ENCODE measurements at regions not wholly inside any gene's neighbourhood (a gene's known extent, or its start where the extent isn't known, plus 50 kb on each side); places are given as distances from the start of the nearest gene placed in this dataset.
"Not testable (repeated sequence)": the region's sequence is repeated elsewhere in the genome, so short reads cannot be mapped to it uniquely, and the experiment has no call there.

DNA sequence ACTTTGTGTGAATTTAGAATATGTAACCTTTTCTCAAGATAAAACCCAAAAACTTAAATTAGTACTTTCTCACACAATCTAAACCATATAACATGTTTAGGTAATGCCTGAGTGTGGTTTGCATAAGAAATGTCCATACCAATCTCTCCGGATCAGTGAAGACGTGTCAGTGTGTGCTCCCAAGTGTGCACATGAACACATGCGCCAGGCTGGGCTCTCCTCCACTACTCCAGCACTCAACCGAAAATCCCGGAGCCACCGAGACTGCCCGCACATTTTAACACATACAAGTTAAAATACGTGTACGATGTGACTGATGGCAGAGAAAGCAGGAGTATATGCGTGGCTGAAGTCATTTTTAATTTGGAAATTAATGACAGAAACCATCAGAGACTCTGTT is 658.4 kb downstream of the EFNA5 start:
- Histone ChIP-seq H3K4me1 (ENCODE audit: control insufficient read depth in 1 of 2, extremely low read depth in 1 of 2, insufficient read depth in 2 of 2, low read length in 2 of 2) (no peaks in the 10 kb centered on the region), H3K4me3 (ENCODE audit: control insufficient read depth in 1 of 2, extremely low read depth in 1 of 2, low read length in 1 of 2) (no peak overlapping the region), H3K9me3 (no peaks in the 10 kb centered on the region), H3K27ac (ENCODE audit: low read length) (no peak overlapping the region), H3K27me3 (replicated peaks in 1 of 2; ENCODE audit: control insufficient read depth in 2 of 2, extremely low read depth in 1 of 2, insufficient read depth in 2 of 2, low read length in 1 of 2) (no peaks in the 10 kb centered on the region), H3K36me3 (ENCODE audit: control insufficient read depth in 2 of 2, extremely low read depth in 1 of 2, insufficient read depth in 1 of 2, low read length in 1 of 2) (no peaks in the 10 kb centered on the region)
- Mint-ChIP-seq H3K36me3 (no peaks in the 10 kb centered on the region), H3K27me3 (no peaks in the 10 kb centered on the region), H3K4me3 (no peak overlapping the region), H3K27ac (no peak overlapping the region), H3K9me3 (peaks cover 0 to 6% (median 4%) of the 10 kb centered on the region in 3 donors), H3K4me1 (no peaks in the 10 kb centered on the region)
- ChIA-PET POLR2A (no interaction called here), CTCF (interaction anchor here in 1 of 2 donors (0.9 kb wide), 1 partner anchor 262 kb away, joined by 3 read pairs; no protein-coding TSS in a partner anchor)
- ATAC-seq (replicated peaks in 1 of 4): no peak
- whole genome bisulfite sequencing (ENCODE audit: insufficient coverage): 100% methylated on average over 2 of the region's 10 CpGs
- DNase-seq: no peak

DNA sequence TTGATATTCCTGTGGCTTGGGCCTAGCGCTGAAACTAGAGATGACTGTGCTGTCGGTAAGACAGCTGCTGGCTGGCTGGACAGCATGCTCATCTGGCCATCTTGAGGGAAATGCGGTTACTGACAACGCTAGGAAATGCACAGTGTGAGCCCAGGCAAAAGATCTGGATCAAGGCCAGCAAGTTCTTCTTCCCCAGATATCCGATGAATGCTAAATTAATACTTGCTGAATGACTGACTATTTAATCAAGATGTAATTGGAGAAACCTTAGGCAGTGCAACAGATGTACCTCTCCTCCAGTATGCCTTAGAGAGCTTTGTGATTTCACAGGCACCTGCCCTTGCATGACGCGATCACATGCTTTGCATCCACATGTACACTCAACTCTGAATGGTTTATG is 659.1 kb downstream of the EFNA5 start:
- CTCF ChIA-PET: no interaction called here
- Histone ChIP-seq H3K27me3 (replicated peaks in 1 of 2; ENCODE audit: control insufficient read depth in 2 of 2, extremely low read depth in 1 of 2, insufficient read depth in 2 of 2, low read length in 1 of 2) (no peaks in the 10 kb centered on the region), H3K4me3 (ENCODE audit: control insufficient read depth in 1 of 2, extremely low read depth in 1 of 2, low read length in 1 of 2) (no peak overlapping the region), H3K4me1 (ENCODE audit: control insufficient read depth in 1 of 2, extremely low read depth in 1 of 2, insufficient read depth in 2 of 2, low read length in 2 of 2) (no peaks in the 10 kb centered on the region), H3K36me3 (ENCODE audit: control insufficient read depth in 2 of 2, extremely low read depth in 1 of 2, insufficient read depth in 1 of 2, low read length in 1 of 2) (no peaks in the 10 kb centered on the region), H3K9me3 (no peaks in the 10 kb centered on the region), H3K27ac (ENCODE audit: low read length) (no peak overlapping the region)
- DNase-seq (no peak), ATAC-seq (replicated peaks in 1 of 4) (no peak)
- no peaks in the 10 kb centered on the region for H3K4me1 Mint-ChIP-seq
- H3K27me3 Mint-ChIP-seq: no peaks in the 10 kb centered on the region
- H3K9me3 Mint-ChIP-seq: peaks cover 0 to 6% (median 4%) of the 10 kb centered on the region in 3 donors
- no peak overlapping the region for H3K27ac Mint-ChIP-seq
- WGBS (ENCODE audit: insufficient coverage): 98% methylated on average over 5 of the region's 7 CpGs
- H3K4me3 Mint-ChIP-seq: no peak overlapping the region
- POLR2A ChIA-PET: no interaction called here
- H3K36me3 Mint-ChIP-seq: no peaks in the 10 kb centered on the region

DNA sequence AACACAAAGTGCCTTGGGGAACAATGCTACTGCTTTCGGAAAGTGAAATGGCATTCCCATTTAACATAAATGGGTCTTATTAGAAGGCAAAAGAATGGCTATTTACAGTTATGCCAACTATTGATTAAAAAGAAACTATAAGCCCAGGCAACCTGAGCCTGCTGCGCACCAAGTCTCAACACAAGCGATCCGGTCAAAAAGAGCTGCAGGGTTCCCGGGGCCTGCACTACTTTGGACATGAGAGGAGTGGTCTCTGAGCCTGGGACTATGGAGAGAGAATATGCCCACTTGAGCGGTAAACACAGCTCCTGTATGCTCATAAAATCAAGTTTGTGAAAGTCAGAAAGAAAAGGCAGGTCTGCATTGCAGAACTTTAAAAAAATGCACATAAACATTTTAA is 660.7 kb downstream of the EFNA5 start:
- no peaks in the 10 kb centered on the region for H3K36me3 Mint-ChIP-seq
- H3K4me3 Mint-ChIP-seq: no peak overlapping the region
- Histone ChIP-seq H3K27me3 (replicated peaks in 1 of 2; ENCODE audit: control insufficient read depth in 2 of 2, extremely low read depth in 1 of 2, insufficient read depth in 2 of 2, low read length in 1 of 2) (no peaks in the 10 kb centered on the region), H3K27ac (ENCODE audit: low read length) (no peak overlapping the region), H3K4me1 (ENCODE audit: control insufficient read depth in 1 of 2, extremely low read depth in 1 of 2, insufficient read depth in 2 of 2, low read length in 2 of 2) (no peaks in the 10 kb centered on the region), H3K4me3 (ENCODE audit: control insufficient read depth in 1 of 2, extremely low read depth in 1 of 2, low read length in 1 of 2) (no peak overlapping the region), H3K9me3 (no peaks in the 10 kb centered on the region), H3K36me3 (ENCODE audit: control insufficient read depth in 2 of 2, extremely low read depth in 1 of 2, insufficient read depth in 1 of 2, low read length in 1 of 2) (no peaks in the 10 kb centered on the region)
- POLR2A ChIA-PET: no interaction called here
- no peak for DNase-seq
- ATAC-seq (replicated peaks in 1 of 4): no peak
- no peaks in the 10 kb centered on the region for H3K4me1 Mint-ChIP-seq
- peaks cover 0 to 6% (median 4%) of the 10 kb centered on the region in 3 donors for H3K9me3 Mint-ChIP-seq
- H3K27me3 Mint-ChIP-seq: no peaks in the 10 kb centered on the region
- no peak overlapping the region for H3K27ac Mint-ChIP-seq
- CTCF ChIA-PET: no interaction called here
- WGBS (ENCODE audit: insufficient coverage): 100% methylated on average over 2 of the region's 6 CpGs

DNA sequence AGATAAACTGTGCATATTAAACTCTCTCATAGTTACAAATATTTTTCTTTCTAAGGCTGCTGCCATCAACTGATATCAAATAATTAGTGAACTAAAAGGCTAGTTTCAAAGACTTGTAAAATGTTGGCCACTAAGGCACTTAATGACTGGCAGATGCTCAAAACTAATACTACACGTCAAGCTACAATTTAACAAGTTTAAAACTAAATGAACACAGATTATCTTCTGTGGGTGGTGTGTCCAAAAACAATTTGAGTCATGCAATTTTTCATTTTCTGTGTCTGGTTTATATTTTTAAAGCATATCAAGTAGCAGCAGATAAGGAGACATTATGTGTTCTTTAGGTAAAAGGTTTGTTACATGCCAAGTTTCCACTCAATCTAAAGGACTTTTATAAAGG is 665.1 kb downstream of the EFNA5 start:
- H3K27me3 ChIP-seq (replicated peaks in 1 of 2; ENCODE audit: control insufficient read depth in 2 of 2, extremely low read depth in 1 of 2, insufficient read depth in 2 of 2, low read length in 1 of 2): peaks cover 0 to 2% of the 10 kb centered on the region in 2 experiments
- DNase-seq (no peak), ATAC-seq (replicated peaks in 1 of 4) (no peak)
- H3K4me1 ChIP-seq (ENCODE audit: control insufficient read depth in 1 of 2, extremely low read depth in 1 of 2, insufficient read depth in 2 of 2, low read length in 2 of 2): no peaks in the 10 kb centered on the region
- no peak overlapping the region for H3K27ac ChIP-seq (ENCODE audit: low read length)
- peaks cover 2% of the 10 kb centered on the region for H3K9me3 ChIP-seq
- Mint-ChIP-seq H3K4me1 (no peaks in the 10 kb centered on the region), H3K4me3 (no peak overlapping the region), H3K9me3 (peaks cover 0 to 2% (median 0%) of the 10 kb centered on the region in 3 donors), H3K27ac (no peak overlapping the region), H3K27me3 (no peaks in the 10 kb centered on the region), H3K36me3 (no peaks in the 10 kb centered on the region)
- no CpG with 5 or more reads among the region's 1 CpG for WGBS (ENCODE audit: insufficient coverage)
- no peaks in the 10 kb centered on the region for H3K36me3 ChIP-seq (ENCODE audit: control insufficient read depth in 2 of 2, extremely low read depth in 1 of 2, insufficient read depth in 1 of 2, low read length in 1 of 2)
- ChIA-PET CTCF (no interaction called here), POLR2A (no interaction called here)
- no peak overlapping the region for H3K4me3 ChIP-seq (ENCODE audit: control insufficient read depth in 1 of 2, extremely low read depth in 1 of 2, low read length in 1 of 2)

DNA sequence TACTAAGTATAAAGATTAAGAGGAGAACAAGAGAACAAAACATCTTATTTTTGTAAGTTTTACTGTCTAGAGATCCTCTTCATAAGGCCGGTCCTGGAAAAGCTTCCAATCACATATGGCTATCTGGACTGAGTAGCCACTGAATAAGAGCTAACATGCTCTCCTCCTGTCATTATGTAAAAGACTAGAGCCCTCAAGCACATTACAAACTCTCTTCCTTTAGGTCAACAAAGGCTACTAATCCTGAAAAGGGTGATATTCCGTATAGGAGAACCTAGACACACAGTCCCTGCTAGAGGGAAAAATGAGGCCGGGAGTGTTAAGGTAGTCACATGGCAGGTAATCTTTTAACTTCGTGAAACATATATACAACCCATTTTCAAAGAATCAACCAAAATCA is 665.6 kb downstream of the EFNA5 start:
- no peak overlapping the region for H3K4me3 Mint-ChIP-seq
- no peaks in the 10 kb centered on the region for H3K9me3 Mint-ChIP-seq
- H3K4me1 Mint-ChIP-seq: no peaks in the 10 kb centered on the region
- peaks cover 0 to 3% of the 10 kb centered on the region in 2 experiments for H3K27me3 ChIP-seq (replicated peaks in 1 of 2; ENCODE audit: control insufficient read depth in 2 of 2, extremely low read depth in 1 of 2, insufficient read depth in 2 of 2, low read length in 1 of 2)
- peaks cover 2% of the 10 kb centered on the region for H3K9me3 ChIP-seq
- WGBS (ENCODE audit: insufficient coverage): 80% methylated on average over 1 of the region's 4 CpGs
- H3K4me1 ChIP-seq (ENCODE audit: control insufficient read depth in 1 of 2, extremely low read depth in 1 of 2, insufficient read depth in 2 of 2, low read length in 2 of 2): no peaks in the 10 kb centered on the region
- H3K27ac ChIP-seq (ENCODE audit: low read length): no peak overlapping the region
- CTCF ChIA-PET: no interaction called here
- H3K27me3 Mint-ChIP-seq: no peaks in the 10 kb centered on the region
- no peak overlapping the region for H3K4me3 ChIP-seq (ENCODE audit: control insufficient read depth in 1 of 2, extremely low read depth in 1 of 2, low read length in 1 of 2)
- POLR2A ChIA-PET: no interaction called here
- no peaks in the 10 kb centered on the region for H3K36me3 ChIP-seq (ENCODE audit: control insufficient read depth in 2 of 2, extremely low read depth in 1 of 2, insufficient read depth in 1 of 2, low read length in 1 of 2)
- no peaks in the 10 kb centered on the region for H3K36me3 Mint-ChIP-seq
- ATAC-seq (replicated peaks in 1 of 4) (no peak), DNase-seq (no peak)
- H3K27ac Mint-ChIP-seq: no peak overlapping the region

DNA sequence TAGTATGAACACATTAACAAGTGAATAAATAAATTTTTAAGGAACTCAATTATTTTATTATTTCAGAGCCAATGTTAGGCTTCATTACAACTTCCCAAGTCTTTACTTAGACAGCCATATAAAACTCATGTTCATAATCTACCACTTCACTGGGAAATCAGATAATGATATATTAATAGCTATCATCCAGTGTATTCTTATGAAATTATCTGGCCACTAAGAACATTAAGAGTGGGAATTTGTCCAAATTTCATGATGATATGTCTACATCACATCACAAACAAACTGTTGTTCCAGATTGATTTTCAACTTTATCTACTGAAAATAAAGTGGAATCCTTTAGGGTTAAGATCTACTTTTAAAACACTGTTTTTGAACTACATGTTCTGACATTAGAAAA is 668.6 kb downstream of the EFNA5 start:
- Mint-ChIP-seq H3K4me1 (no peaks in the 10 kb centered on the region), H3K36me3 (no peaks in the 10 kb centered on the region), H3K9me3 (peaks cover 5 to 12% (median 6%) of the 10 kb centered on the region in 3 donors), H3K4me3 (no peak overlapping the region), H3K27me3 (no peaks in the 10 kb centered on the region), H3K27ac (no peak overlapping the region)
- ChIA-PET POLR2A (no interaction called here), CTCF (no interaction called here)
- Histone ChIP-seq H3K9me3 (peaks cover 2% of the 10 kb centered on the region), H3K36me3 (ENCODE audit: control insufficient read depth in 2 of 2, extremely low read depth in 1 of 2, insufficient read depth in 1 of 2, low read length in 1 of 2) (no peaks in the 10 kb centered on the region), H3K4me1 (ENCODE audit: control insufficient read depth in 1 of 2, extremely low read depth in 1 of 2, insufficient read depth in 2 of 2, low read length in 2 of 2) (no peaks in the 10 kb centered on the region), H3K27ac (ENCODE audit: low read length) (no peak overlapping the region), H3K4me3 (ENCODE audit: control insufficient read depth in 1 of 2, extremely low read depth in 1 of 2, low read length in 1 of 2) (no peak overlapping the region), H3K27me3 (replicated peaks in 1 of 2; ENCODE audit: control insufficient read depth in 2 of 2, extremely low read depth in 1 of 2, insufficient read depth in 2 of 2, low read length in 1 of 2) (peaks cover 0 to 9% of the 10 kb centered on the region in 2 experiments)
- no peak for DNase-seq
- no peak for ATAC-seq (replicated peaks in 1 of 4)

DNA sequence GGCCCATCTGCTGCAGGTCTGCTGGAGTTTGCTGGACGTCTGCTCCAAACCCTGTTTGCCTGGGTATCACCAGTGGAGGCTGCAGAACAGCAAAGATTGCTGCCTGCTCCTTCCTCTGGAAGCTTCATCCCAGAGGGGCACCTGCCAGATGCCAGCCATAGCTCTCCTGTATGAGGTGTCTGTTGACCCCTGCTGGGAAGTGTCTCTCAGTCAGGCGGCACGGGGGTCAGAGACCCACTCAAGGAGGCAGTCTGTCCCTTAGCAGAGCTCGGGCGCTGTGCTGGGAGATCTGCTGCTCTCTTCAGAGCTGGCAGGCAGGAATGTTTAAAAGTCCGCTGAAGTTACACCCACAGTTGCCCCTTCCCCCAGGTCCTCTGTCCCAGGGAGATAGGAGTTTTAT is 671.2 kb downstream of the EFNA5 start:
- H3K4me3 Mint-ChIP-seq; ATAC-seq (replicated peaks in 1 of 4); H3K27me3 ChIP-seq (replicated peaks in 1 of 2; ENCODE audit: control insufficient read depth in 2 of 2, extremely low read depth in 1 of 2, insufficient read depth in 2 of 2, low read length in 1 of 2); H3K36me3 Mint-ChIP-seq; H3K4me3 ChIP-seq (ENCODE audit: control insufficient read depth in 1 of 2, extremely low read depth in 1 of 2, low read length in 1 of 2); H3K36me3 ChIP-seq (ENCODE audit: control insufficient read depth in 2 of 2, extremely low read depth in 1 of 2, insufficient read depth in 1 of 2, low read length in 1 of 2); H3K27ac ChIP-seq (ENCODE audit: low read length); H3K4me1 ChIP-seq (ENCODE audit: control insufficient read depth in 1 of 2, extremely low read depth in 1 of 2, insufficient read depth in 2 of 2, low read length in 2 of 2); H3K4me1 Mint-ChIP-seq; CTCF ChIA-PET; H3K9me3 ChIP-seq; POLR2A ChIA-PET; DNase-seq; H3K27me3 Mint-ChIP-seq; H3K27ac Mint-ChIP-seq: not testable (repeated sequence)
- H3K9me3 Mint-ChIP-seq: peaks cover 7 to 21% (median 10%) of the 10 kb centered on the region in 3 donors
- 100% methylated on average over 1 of the region's 6 CpGs for WGBS (ENCODE audit: insufficient coverage)

Measured in T-cell (primary cell).